IMR-90 (cell line): ENCODE measurements at regions not wholly inside any gene's neighbourhood (a gene's known extent, or its start where the extent isn't known, plus 50 kb on each side); places are given as distances from the start of the nearest gene placed in this dataset.
A peak's percentile ranks its signal among the peaks of the same experiment; 100 is the strongest.

Source experiments
- ATAC-seq: fragments of 200-7000 bp; cut with Tn5 transposase; 2 replicates; pipeline ENCODE4 v1.9.1; 2020; ENCODE audit warnings: low read depth, mild to moderate bottlenecking, moderate library complexity
- BruUV-seq: library from RNA; stranded (reverse); fragments of 400-500 nt; replicated peaks from 2 replicates; lab custom pipeline; 2021; lab: Mats Ljungman, UMichigan
- CTCF ChIA-PET: fragments of 300-600 bp; formaldehyde crosslinking; extraction: SDS; loops from one replicate; lab custom pipeline; 2021; ENCODE audit warnings: antibody characterized with exemption; lab: Yijun Ruan, JAX
- POLR2A ChIA-PET: fragments of 300-600 bp; sonication (Branson Sonifier 250); formaldehyde crosslinking; loops from one replicate; lab custom pipeline; 2022; ENCODE audit warnings: antibody characterized with exemption; ENCODE audit not compliant: unreplicated experiment; lab: Charles Lee
- DNase-seq: peaks from one replicate; pipeline ENCODE4 v3.0.0; 2013
- H2AFZ ChIP-seq: replicated peaks from 2 replicates; pipeline ENCODE3; 2013; ENCODE audit warnings: low read length, mild to moderate bottlenecking; ENCODE audit not compliant: poor library complexity
- H2AK5ac ChIP-seq: 2 replicates; pipeline ENCODE4 v1.6.1; 2013; ENCODE audit warnings: low read depth, low read length, inconsistent platforms
- H2AK9ac ChIP-seq: replicated peaks from 2 replicates; pipeline ENCODE3; 2013; ENCODE audit warnings: mild to moderate bottlenecking, low read depth, low read length, moderate library complexity; ENCODE audit not compliant: poor library complexity
- H2BK120ac ChIP-seq: 2 replicates; pipeline ENCODE4 v1.6.1; 2013; ENCODE audit warnings: low read depth, low read length, inconsistent platforms
- H2BK15ac ChIP-seq: 3 replicates; pipeline ENCODE4 v1.6.1; 2013; ENCODE audit warnings: low read depth, low read length, inconsistent platforms
- H2BK20ac ChIP-seq: 2 replicates; pipeline ENCODE4 v1.6.1; 2013; ENCODE audit warnings: low read depth, mild to moderate bottlenecking, inconsistent platforms, low read length, moderate library complexity
- H2BK5ac ChIP-seq: 2 replicates; pipeline ENCODE4 v1.6.1; 2013; ENCODE audit warnings: mild to moderate bottlenecking, low read depth, low read length, inconsistent platforms; ENCODE audit not compliant: poor library complexity, severe bottlenecking
- H3K14ac ChIP-seq: replicated peaks from 2 replicates; pipeline ENCODE4 v1.6.1; 2013; ENCODE audit warnings: low read depth, low read length, inconsistent platforms
- H3K18ac ChIP-seq: 2 replicates; pipeline ENCODE4 v1.6.1; 2013; ENCODE audit warnings: low read depth, low read length, control low read depth
- H3K23ac ChIP-seq: 2 replicates; pipeline ENCODE4 v1.6.1; 2013; ENCODE audit warnings: low read depth, low read length, inconsistent platforms
- H3K27ac ChIP-seq: 2 replicates; pipeline ENCODE4 v1.5.1; 2013; ENCODE audit warnings: mild to moderate bottlenecking, control low read depth, low read length; ENCODE audit not compliant: insufficient read depth
- H3K27me3 ChIP-seq: 2 replicates; pipeline ENCODE4 v1.6.1; 2013; ENCODE audit warnings: low read length; ENCODE audit not compliant: control insufficient read depth, insufficient read depth
- H3K36me3 ChIP-seq: 2 replicates; pipeline ENCODE4 v1.6.1; 2013; ENCODE audit warnings: low read length, mixed read lengths; ENCODE audit not compliant: control insufficient read depth, insufficient read depth
- H3K4ac ChIP-seq: 2 replicates; pipeline ENCODE4 v1.6.1; 2013; ENCODE audit warnings: low read depth, low read length, inconsistent platforms
- H3K4me1 ChIP-seq: 2 replicates; pipeline ENCODE4 v1.6.1; 2013; ENCODE audit warnings: low read length, mixed read lengths; ENCODE audit not compliant: control insufficient read depth, insufficient read depth
- H3K4me2 ChIP-seq: 2 replicates; pipeline ENCODE4 v1.6.1; 2013; ENCODE audit warnings: low read depth, mild to moderate bottlenecking, control low read depth, low read length, moderate library complexity
- H3K4me3 ChIP-seq: 2 replicates; pipeline ENCODE4 v1.5.1; 2013; ENCODE audit warnings: low read depth, mild to moderate bottlenecking, control low read depth, low read length, moderate library complexity; ENCODE audit not compliant: insufficient read depth
- H3K56ac ChIP-seq: 2 replicates; pipeline ENCODE4 v1.6.1; 2013; ENCODE audit warnings: low read length, inconsistent platforms; ENCODE audit not compliant: insufficient read depth; ENCODE audit errors: extremely low read depth
- H3K79me1 ChIP-seq, 2 experiments: 2 replicates each; pipeline ENCODE4 v1.6.1; 2013; ENCODE audit warnings: low read length in 2 of 2, inconsistent platforms in 1 of 2, low read depth in 1 of 2
- H3K9ac ChIP-seq: 2 replicates; pipeline ENCODE4 v1.6.1; 2013; ENCODE audit warnings: low read depth, low read length, control low read depth
- H3K9me1 ChIP-seq: 2 replicates; pipeline ENCODE4 v1.6.1; 2013; ENCODE audit warnings: low read length, inconsistent platforms; ENCODE audit not compliant: insufficient read depth
- H3K9me3 ChIP-seq: 2 replicates; pipeline ENCODE4 v1.6.1; 2013; ENCODE audit warnings: low read length; ENCODE audit not compliant: control insufficient read depth, insufficient read depth
- H4K20me1 ChIP-seq: 2 replicates; pipeline ENCODE4 v1.6.1; 2013; ENCODE audit warnings: low read length, inconsistent platforms; ENCODE audit not compliant: insufficient read depth
- H4K5ac ChIP-seq: 2 replicates; pipeline ENCODE4 v1.6.1; 2013; ENCODE audit warnings: mild to moderate bottlenecking, low read depth, low read length, control low read depth
- H4K8ac ChIP-seq, 2 experiments: 2 replicates each; pipeline ENCODE4 v1.6.1; 2013; ENCODE audit warnings: low read depth in 2 of 2, low read length in 2 of 2, control low read depth in 1 of 2, inconsistent platforms in 1 of 2
- H4K91ac ChIP-seq: 2 replicates; pipeline ENCODE4 v1.6.1; 2013; ENCODE audit warnings: low read depth, low read length, inconsistent platforms; ENCODE audit not compliant: insufficient read depth
- BHLHE40 ChIP-seq: fragments of 150-350 bp; IDR thresholded peaks from 2 replicates; pipeline ENCODE4 v1.6.1; 2016; ENCODE audit warnings: mild to moderate bottlenecking, low read depth, low read length
- CEBPB ChIP-seq: IDR thresholded peaks from 2 replicates; pipeline ENCODE4 v1.6.1; 2012; ENCODE audit warnings: low read depth, low read length, improper control_type of control experiment
- CHD1 ChIP-seq: IDR thresholded peaks from 2 replicates; pipeline ENCODE4 v1.6.1; 2012; ENCODE audit warnings: low read depth, low read length, improper control_type of control experiment
- FOS ChIP-seq: fragments of 150-350 bp; IDR thresholded peaks from 2 replicates; pipeline ENCODE4 v1.6.1; 2016; ENCODE audit warnings: low read depth, low read length
- MXI1 ChIP-seq: IDR thresholded peaks from 2 replicates; pipeline ENCODE4 v1.6.1; 2012; ENCODE audit warnings: low read depth, mild to moderate bottlenecking, low read length, moderate library complexity, borderline replicate concordance
- NFE2L2 ChIP-seq: fragments of 150-350 bp; IDR thresholded peaks from 2 replicates; pipeline ENCODE4 v1.6.1; 2016; ENCODE audit warnings: low read depth, mild to moderate bottlenecking, low read length
- RAD21 ChIP-seq: IDR thresholded peaks from 2 replicates; pipeline ENCODE4 v1.6.1; 2012; ENCODE audit warnings: low read length, improper control_type of control experiment
- RCOR1 ChIP-seq: IDR thresholded peaks from 2 replicates; pipeline ENCODE4 v1.6.1; 2012; ENCODE audit warnings: mild to moderate bottlenecking, low read length, improper control_type of control experiment; ENCODE audit not compliant: insufficient replicate concordance
- RFX5 ChIP-seq: IDR thresholded peaks from 2 replicates; pipeline ENCODE4 v1.8.0; 2012; ENCODE audit warnings: low read depth, mild to moderate bottlenecking, low read length, moderate library complexity
- SMC3 ChIP-seq: fragments of 150-350 bp; IDR thresholded peaks from 2 replicates; pipeline ENCODE4 v1.6.1; 2016; ENCODE audit warnings: low read depth, mild to moderate bottlenecking, antibody characterized with exemption, low read length, moderate library complexity
- WGBS, 2 experiments: methylation state at CpG; one replicate each; pipeline versions ENCODE4 v1.1.5 to v1.1.7; 2013; ENCODE audit warnings: missing lambda C conversion rate in 2 of 2; ENCODE audit not compliant: insufficient read length in 1 of 2; ENCODE audit errors: extremely low coverage in 2 of 2; 5-methylcytosine and 5-hydroxymethylcytosine counted together
- dilution Hi-C: fragments of 300-500 bp; cut with HindIII; formaldehyde crosslinking; loops from one replicate; pipeline ENCODE4 v1.14.3; 2018; ENCODE audit warnings: low sequenced_read_pairs; ENCODE audit not compliant: unreplicated experiment
- in situ Hi-C: fragments of 300-500 bp; cut with MboI; formaldehyde crosslinking; loops from 3 replicates; pipeline ENCODE4 v1.14.3; 2019; ENCODE audit warnings: low sequenced_read_pairs, inconsistent platforms, mixed read lengths
- intact Hi-C: fragments of 100-400 bp; cut with micrococcal nuclease; formaldehyde crosslinking; loops from 2 replicates; pipeline ENCODE4 v1.10.0; 2022
- TF ChIP-seq, protein P1 (sequence below): fragments of 150-350 bp; IDR thresholded peaks from 2 replicates; pipeline ENCODE4 v1.6.1; 2017; ENCODE audit warnings: mild to moderate bottlenecking, antibody characterized with exemption, low read length, low read depth
- TF ChIP-seq, protein P2 (sequence below): conservative IDR thresholded peaks from 2 replicates; pipeline ENCODE4 v1.5.1; 2012; ENCODE audit warnings: mild to moderate bottlenecking, low read depth, low read length, improper control_type of control experiment

DNA sequence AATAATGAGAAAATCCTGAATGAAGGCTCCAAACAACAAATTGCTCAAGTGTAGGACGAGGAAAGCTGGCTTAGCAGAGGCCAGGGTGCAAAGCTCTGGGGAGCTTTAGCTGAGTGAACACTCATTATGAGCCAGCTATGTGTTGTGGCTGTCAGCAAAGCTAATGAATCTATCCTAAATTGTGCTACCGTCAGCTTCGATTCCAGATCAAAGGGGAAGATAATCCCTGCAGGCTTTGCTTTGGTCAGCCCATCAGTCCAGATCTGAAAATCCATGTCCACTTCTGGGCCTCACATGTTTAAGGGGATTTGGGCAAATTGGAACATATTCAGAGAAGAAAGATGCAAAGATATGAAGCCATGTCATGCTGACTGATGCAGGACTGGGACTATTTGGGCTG lies 180.9 kb upstream of the ZBED5 start:
- dilution Hi-C loops (no loop called here), in situ Hi-C loops (loop anchor here (25.0 kb wide), 2 partner anchors 999 to 1249 kb away; no protein-coding TSS in a partner anchor), intact Hi-C loops (loop anchor here (5.0 kb wide), 2 partner anchors 109 to 584 kb away; partner anchors contain the start of gene GALNT18)
- Histone ChIP-seq H4K8ac (peak overlapping the region; percentile 29 to 61; a peak in 3 of 4 replicates), H2AFZ (no peak overlapping the region), H3K4me1 (peaks cover 17% of the 10 kb centered on the region), H2BK20ac (peak overlapping the region; percentile 73), H4K5ac (no peak overlapping the region), H2AK9ac (no peak overlapping the region), H3K18ac (peak overlapping the region; percentile 4), H3K4me2 (no peak overlapping the region), H3K27me3 (peaks cover 3% of the 10 kb centered on the region; the same call in 1 of the 2 replicates), H3K4ac (peak overlapping the region; percentile 79), H3K9me1 (peaks cover 6% of the 10 kb centered on the region; the same call in 1 of the 2 replicates), H2BK15ac (peak overlapping the region; percentile 54; the same call in 2 of the 3 replicates), H3K23ac (peak overlapping the region; percentile 66), H3K9me3 (no peaks in the 10 kb centered on the region), H4K91ac (peak overlapping the region; percentile 87), H2BK5ac (no peak overlapping the region), H3K4me3 (no peak overlapping the region), H2AK5ac (no peak overlapping the region), H2BK120ac (peak overlapping the region; percentile 87), H3K9ac (no peak overlapping the region), H3K56ac (no peak overlapping the region; the same call in 1 of the 2 replicates), H3K14ac (peak overlapping the region; percentile 72; the same call in 1 of the 2 replicates), H3K27ac (peak overlapping the region; percentile 7; the same call in 1 of the 2 replicates), H3K36me3 (no peaks in the 10 kb centered on the region), H4K20me1 (no peaks in the 10 kb centered on the region), H3K79me1 (no peaks in the 10 kb centered on the region)
- POLR2A ChIA-PET: no interaction called here
- no peak for DNase-seq
- BruUV-seq: no TSS peak
- CTCF ChIA-PET: interaction anchor here (1.1 to 3.3 kb wide), 5 partner anchors 11 to 749 kb away, joined by 3 to 18 read pairs (median 4); no protein-coding TSS in a partner anchor
- 39% methylated on average over 2 of the region's 3 CpGs; no CpG with 5 or more reads in 1 of the 2 experiments for WGBS, 2 experiments
- TF ChIP-seq, protein P1, sequence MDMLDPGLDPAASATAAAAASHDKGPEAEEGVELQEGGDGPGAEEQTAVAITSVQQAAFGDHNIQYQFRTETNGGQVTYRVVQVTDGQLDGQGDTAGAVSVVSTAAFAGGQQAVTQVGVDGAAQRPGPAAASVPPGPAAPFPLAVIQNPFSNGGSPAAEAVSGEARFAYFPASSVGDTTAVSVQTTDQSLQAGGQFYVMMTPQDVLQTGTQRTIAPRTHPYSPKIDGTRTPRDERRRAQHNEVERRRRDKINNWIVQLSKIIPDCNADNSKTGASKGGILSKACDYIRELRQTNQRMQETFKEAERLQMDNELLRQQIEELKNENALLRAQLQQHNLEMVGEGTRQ: no peak
- no peak for TF ChIP-seq NFE2L2
- TF ChIP-seq SMC3: no peak
- no peak for TF ChIP-seq RAD21
- TF ChIP-seq RFX5: no peak
- no peak for TF ChIP-seq CHD1
- TF ChIP-seq MXI1: no peak
- no peak for TF ChIP-seq CEBPB
- TF ChIP-seq FOS: no peak
- TF ChIP-seq, protein P2, sequence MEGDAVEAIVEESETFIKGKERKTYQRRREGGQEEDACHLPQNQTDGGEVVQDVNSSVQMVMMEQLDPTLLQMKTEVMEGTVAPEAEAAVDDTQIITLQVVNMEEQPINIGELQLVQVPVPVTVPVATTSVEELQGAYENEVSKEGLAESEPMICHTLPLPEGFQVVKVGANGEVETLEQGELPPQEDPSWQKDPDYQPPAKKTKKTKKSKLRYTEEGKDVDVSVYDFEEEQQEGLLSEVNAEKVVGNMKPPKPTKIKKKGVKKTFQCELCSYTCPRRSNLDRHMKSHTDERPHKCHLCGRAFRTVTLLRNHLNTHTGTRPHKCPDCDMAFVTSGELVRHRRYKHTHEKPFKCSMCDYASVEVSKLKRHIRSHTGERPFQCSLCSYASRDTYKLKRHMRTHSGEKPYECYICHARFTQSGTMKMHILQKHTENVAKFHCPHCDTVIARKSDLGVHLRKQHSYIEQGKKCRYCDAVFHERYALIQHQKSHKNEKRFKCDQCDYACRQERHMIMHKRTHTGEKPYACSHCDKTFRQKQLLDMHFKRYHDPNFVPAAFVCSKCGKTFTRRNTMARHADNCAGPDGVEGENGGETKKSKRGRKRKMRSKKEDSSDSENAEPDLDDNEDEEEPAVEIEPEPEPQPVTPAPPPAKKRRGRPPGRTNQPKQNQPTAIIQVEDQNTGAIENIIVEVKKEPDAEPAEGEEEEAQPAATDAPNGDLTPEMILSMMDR: no peak
- no peak for TF ChIP-seq BHLHE40
- TF ChIP-seq RCOR1: no peak
- ATAC-seq: no peak
